GM23248 (cell line): ENCODE measurements at regions not wholly inside any gene's neighbourhood (a gene's known extent, or its start where the extent isn't known, plus 50 kb on each side); places are given as distances from the start of the nearest gene placed in this dataset.
"Not testable (repeated sequence)": the region's sequence is repeated elsewhere in the genome, so short reads cannot be mapped to it uniquely, and the experiment has no call there.

Source experiments
- DNase-seq: peaks from one replicate; pipeline ENCODE4 v3.0.0-alpha.2; 2015
- H2AFZ ChIP-seq: fragments of 200-600 bp; sonication (generic); 2 replicates; pipeline ENCODE4 v1.6.1; 2016; ENCODE audit warnings: antibody characterized with exemption
- H3F3A ChIP-seq: fragments of 200-600 bp; sonication (generic); 2 replicates; pipeline ENCODE4 v1.6.1; 2016; ENCODE audit warnings: mild to moderate bottlenecking, antibody characterized with exemption, mixed run types; ENCODE audit not compliant: insufficient read depth
- H3K27ac ChIP-seq: fragments of 200-600 bp; sonication (generic); 2 replicates; pipeline ENCODE4 v1.5.1; 2016; ENCODE audit warnings: mild to moderate bottlenecking
- H3K27me3 ChIP-seq: fragments of 200-600 bp; sonication (generic); replicated peaks from 2 replicates; pipeline ENCODE4 v1.6.1; 2016; ENCODE audit warnings: mild to moderate bottlenecking; ENCODE audit not compliant: insufficient read depth
- H3K36me3 ChIP-seq: fragments of 200-600 bp; sonication (generic); 2 replicates; pipeline ENCODE4 v1.6.1; 2016; ENCODE audit warnings: low read depth, mild to moderate bottlenecking
- H3K4me1 ChIP-seq: fragments of 200-600 bp; sonication (generic); 2 replicates; pipeline ENCODE4 v1.6.1; 2016; ENCODE audit warnings: mild to moderate bottlenecking; ENCODE audit not compliant: insufficient read depth
- H3K4me2 ChIP-seq: fragments of 200-600 bp; sonication (generic); one replicate; pipeline ENCODE4 v1.6.1; 2016; ENCODE audit warnings: mild to moderate bottlenecking; ENCODE audit not compliant: unreplicated experiment
- H3K4me3 ChIP-seq: fragments of 200-600 bp; sonication (generic); 2 replicates; pipeline ENCODE4 v1.5.1; 2016; ENCODE audit warnings: mild to moderate bottlenecking
- H3K79me2 ChIP-seq: fragments of 200-600 bp; sonication (generic); 2 replicates; pipeline ENCODE4 v1.6.1; 2016; ENCODE audit warnings: mild to moderate bottlenecking; ENCODE audit not compliant: insufficient read depth
- H3K9ac ChIP-seq: fragments of 200-600 bp; sonication (generic); 2 replicates; pipeline ENCODE4 v1.6.1; 2016; ENCODE audit warnings: mild to moderate bottlenecking
- H3K9me2 ChIP-seq: fragments of 200-600 bp; sonication (generic); 2 replicates; pipeline ENCODE4 v1.6.1; 2016; ENCODE audit warnings: mixed run types, mild to moderate bottlenecking, moderate library complexity; ENCODE audit not compliant: insufficient read depth
- H3K9me3 ChIP-seq: fragments of 200-600 bp; sonication (generic); one replicate; pipeline ENCODE4 v1.6.1; 2017; ENCODE audit warnings: low read depth
- H4K20me1 ChIP-seq: fragments of 200-600 bp; sonication (generic); 2 replicates; pipeline ENCODE4 v1.6.0; 2016; ENCODE audit not compliant: insufficient read depth
- EZH2 ChIP-seq: fragments of 200-600 bp; sonication (generic); IDR thresholded peaks from 2 replicates; pipeline ENCODE4 v1.6.1; 2018; ENCODE audit warnings: antibody characterized with exemption, mild to moderate bottlenecking; ENCODE audit not compliant: insufficient read depth, poor library complexity, severe bottlenecking
- EZH2phosphoT487 ChIP-seq: fragments of 200-600 bp; sonication (generic); IDR thresholded peaks from 2 replicates; pipeline ENCODE4 v1.6.1; 2018; ENCODE audit warnings: antibody characterized with exemption, moderate library complexity, mild to moderate bottlenecking, low read depth; ENCODE audit not compliant: insufficient read depth
- WGBS, 2 experiments: methylation state at CpG; one replicate each; pipeline ENCODE4 v1.1.6; 2015 to 2017; ENCODE audit warnings: low lambda C conversion rate in 2 of 2, low coverage in 1 of 2; ENCODE audit errors: missing lambda C conversion rate in 2 of 2; 5-methylcytosine and 5-hydroxymethylcytosine counted together
- in situ Hi-C: fragments of 300-500 bp; cut with MboI; formaldehyde crosslinking; loops from 2 replicates; pipeline ENCODE4 v1.15.0; 2020

- no peaks in the 10 kb centered on the region for H3F3A ChIP-seq
- H3K4me2 ChIP-seq, result no peak overlapping the region
- H4K20me1 ChIP-seq, result no peaks in the 10 kb centered on the region
- H3K27ac ChIP-seq, result no peak overlapping the region
- H3K9me2 ChIP-seq, result no peaks in the 10 kb centered on the region
- no peaks in the 10 kb centered on the region for H3K79me2 ChIP-seq
- H3K4me3 ChIP-seq, result no peak overlapping the region
- no peak overlapping the region for H2AFZ ChIP-seq
- no peak overlapping the region for H3K9ac ChIP-seq
- no peaks in the 10 kb centered on the region for H3K4me1 ChIP-seq
- TF ChIP-seq EZH2phosphoT487, result no peak
- no peak for TF ChIP-seq EZH2
- no peaks in the 10 kb centered on the region for H3K36me3 ChIP-seq
- H3K27me3 ChIP-seq, result peaks cover 18% of the 10 kb centered on the region
- in situ Hi-C loops, result no loop called here
- DNase-seq, result no peak
- WGBS, 2 experiments, result 93 to 94% methylated on average over 8 of the region's 8 CpGs
- no peaks in the 10 kb centered on the region for H3K9me3 ChIP-seq
Measured at GRCh38 chr10:27356738-27357137, 116.1 kb upstream of the ACBD5 start.

GRCh38 chr10:27355918-27356573 lies 115.4 kb upstream of the ACBD5 start:
- Histone ChIP-seq H4K20me1 (no peaks in the 10 kb centered on the region), H3K27ac (no peak overlapping the region), H3K4me2 (no peak overlapping the region), H3K27me3 (peaks cover 25% of the 10 kb centered on the region), H3K4me1 (no peaks in the 10 kb centered on the region), H3K36me3 (no peaks in the 10 kb centered on the region), H3K79me2 (no peaks in the 10 kb centered on the region), H3K9me3 (no peaks in the 10 kb centered on the region), H2AFZ (no peak overlapping the region), H3K9me2 (no peaks in the 10 kb centered on the region), H3K9ac (no peak overlapping the region), H3F3A (no peaks in the 10 kb centered on the region), H3K4me3 (no peak overlapping the region)
- 70 to 73% methylated on average over 7 of the region's 7 CpGs for WGBS, 2 experiments
- no peak for DNase-seq
- in situ Hi-C loops, result no loop called here
- TF ChIP-seq EZH2 (no peak), EZH2phosphoT487 (no peak)

GRCh38 chr10:27354643-27355270 lies 114.2 kb upstream of the ACBD5 start:
- H3K9ac ChIP-seq, H3K4me2 ChIP-seq, H3K4me1 ChIP-seq, in situ Hi-C loops, H4K20me1 ChIP-seq, H3K9me2 ChIP-seq, H3K4me3 ChIP-seq, H2AFZ ChIP-seq, H3F3A ChIP-seq, H3K27ac ChIP-seq, DNase-seq, H3K36me3 ChIP-seq, H3K79me2 ChIP-seq, H3K9me3 ChIP-seq: not testable (repeated sequence)
- WGBS, 2 experiments, result 33 to 37% methylated on average over 11 of the region's 11 CpGs
- peaks cover 38% of the 10 kb centered on the region for H3K27me3 ChIP-seq

GRCh38 chr10:27354100-27354499 lies 113.5 kb upstream of the ACBD5 start:
- H3K9me2 ChIP-seq, H3K4me3 ChIP-seq, H3F3A ChIP-seq, H3K79me2 ChIP-seq, in situ Hi-C loops, H3K4me2 ChIP-seq, H3K4me1 ChIP-seq, H3K9ac ChIP-seq, H3K9me3 ChIP-seq, H2AFZ ChIP-seq, H4K20me1 ChIP-seq, DNase-seq, H3K36me3 ChIP-seq, H3K27ac ChIP-seq: not testable (repeated sequence)
- peaks cover 45% of the 10 kb centered on the region for H3K27me3 ChIP-seq
- WGBS, 2 experiments, result 68 to 71% methylated on average over 5 of the region's 5 CpGs

GRCh38 chr10:27349987-27350386 lies 109.4 kb upstream of the ACBD5 start:
- in situ Hi-C loops, result no loop called here
- no peaks in the 10 kb centered on the region for H4K20me1 ChIP-seq
- H2AFZ ChIP-seq, result no peak overlapping the region
- 37 to 41% methylated on average over 17 to 20 of the region's 20 CpGs for WGBS, 2 experiments
- DNase-seq, result no peak
- H3K4me3 ChIP-seq, result no peak overlapping the region
- H3K9me2 ChIP-seq, result no peaks in the 10 kb centered on the region
- H3K4me2 ChIP-seq, result no peak overlapping the region
- no peak overlapping the region for H3K27ac ChIP-seq
- H3K79me2 ChIP-seq, result no peaks in the 10 kb centered on the region
- no peaks in the 10 kb centered on the region for H3F3A ChIP-seq
- TF ChIP-seq EZH2 (no peak), EZH2phosphoT487 (no peak)
- H3K27me3 ChIP-seq, result peaks cover 60% of the 10 kb centered on the region
- no peaks in the 10 kb centered on the region for H3K36me3 ChIP-seq
- H3K4me1 ChIP-seq, result no peaks in the 10 kb centered on the region
- no peaks in the 10 kb centered on the region for H3K9me3 ChIP-seq
- H3K9ac ChIP-seq, result no peak overlapping the region

GRCh38 chr10:27347827-27348207 lies 107.2 kb upstream of the ACBD5 start:
- not testable (repeated sequence) for H3K27ac ChIP-seq, DNase-seq
- WGBS, 2 experiments, result 19 to 21% methylated on average over 4 of the region's 4 CpGs

More at GRCh38 chr10:27347827-27348207, 107.2 kb upstream of the ACBD5 start:
- H3K4me2 ChIP-seq, H3K79me2 ChIP-seq, H3K9me2 ChIP-seq, H3F3A ChIP-seq, H3K36me3 ChIP-seq, H3K4me1 ChIP-seq, in situ Hi-C loops, H2AFZ ChIP-seq, H4K20me1 ChIP-seq, H3K4me3 ChIP-seq, H3K9me3 ChIP-seq, H3K9ac ChIP-seq: not testable (repeated sequence)
- H3K27me3 ChIP-seq, result peaks cover 64% of the 10 kb centered on the region
